ENCODE measurements at regions not wholly inside any gene's neighbourhood (a gene's known extent, or its start where the extent isn't known, plus 50 kb on each side); places are given as distances from the start of the nearest gene placed in this dataset.

DNA sequence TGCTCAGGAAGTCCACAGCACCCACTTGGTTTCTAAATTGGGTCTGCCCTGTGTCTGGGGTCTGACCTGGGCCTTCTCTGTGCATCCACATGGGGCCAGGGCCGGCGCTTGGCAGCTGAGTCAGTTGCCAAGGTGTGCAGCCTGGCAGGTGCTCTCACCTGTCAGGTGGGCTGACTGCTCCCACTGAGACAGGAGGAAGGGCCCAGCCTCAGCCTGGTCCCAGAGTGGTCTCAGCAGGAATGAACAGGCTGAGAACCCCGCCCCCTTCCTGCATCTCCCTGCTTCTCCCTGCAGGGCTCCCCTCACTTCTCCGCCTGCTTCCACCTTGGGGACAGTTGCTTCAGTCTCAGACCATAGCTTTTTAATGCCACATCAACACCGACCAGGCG, 60.5 kb downstream of the BARX1 start:
- no peak for DNase-seq (ENCODE audit: low read depth, low spot score)
- ChIA-PET CTCF (no interaction called here), POLR2A (no interaction called here)
- H3K27ac ChIP-seq (ENCODE audit: low read depth, low read length), result no peak overlapping the region
- H3K27me3 ChIP-seq (ENCODE audit: control insufficient read depth, insufficient read depth, low read length), result no peaks in the 10 kb centered on the region
- H3K4me3 ChIP-seq (ENCODE audit: low read depth, low read length), result no peak overlapping the region
- TF ChIP-seq, protein P1, sequence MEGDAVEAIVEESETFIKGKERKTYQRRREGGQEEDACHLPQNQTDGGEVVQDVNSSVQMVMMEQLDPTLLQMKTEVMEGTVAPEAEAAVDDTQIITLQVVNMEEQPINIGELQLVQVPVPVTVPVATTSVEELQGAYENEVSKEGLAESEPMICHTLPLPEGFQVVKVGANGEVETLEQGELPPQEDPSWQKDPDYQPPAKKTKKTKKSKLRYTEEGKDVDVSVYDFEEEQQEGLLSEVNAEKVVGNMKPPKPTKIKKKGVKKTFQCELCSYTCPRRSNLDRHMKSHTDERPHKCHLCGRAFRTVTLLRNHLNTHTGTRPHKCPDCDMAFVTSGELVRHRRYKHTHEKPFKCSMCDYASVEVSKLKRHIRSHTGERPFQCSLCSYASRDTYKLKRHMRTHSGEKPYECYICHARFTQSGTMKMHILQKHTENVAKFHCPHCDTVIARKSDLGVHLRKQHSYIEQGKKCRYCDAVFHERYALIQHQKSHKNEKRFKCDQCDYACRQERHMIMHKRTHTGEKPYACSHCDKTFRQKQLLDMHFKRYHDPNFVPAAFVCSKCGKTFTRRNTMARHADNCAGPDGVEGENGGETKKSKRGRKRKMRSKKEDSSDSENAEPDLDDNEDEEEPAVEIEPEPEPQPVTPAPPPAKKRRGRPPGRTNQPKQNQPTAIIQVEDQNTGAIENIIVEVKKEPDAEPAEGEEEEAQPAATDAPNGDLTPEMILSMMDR (IDR thresholded peaks at IDR 0.05; ENCODE audit: low read depth, low read length), result no peak
- H3K9me3 ChIP-seq (ENCODE audit: control insufficient read depth, insufficient read depth, low read length), result peaks cover 7% of the 10 kb centered on the region; the same call in 1 of the 2 replicates

DNA sequence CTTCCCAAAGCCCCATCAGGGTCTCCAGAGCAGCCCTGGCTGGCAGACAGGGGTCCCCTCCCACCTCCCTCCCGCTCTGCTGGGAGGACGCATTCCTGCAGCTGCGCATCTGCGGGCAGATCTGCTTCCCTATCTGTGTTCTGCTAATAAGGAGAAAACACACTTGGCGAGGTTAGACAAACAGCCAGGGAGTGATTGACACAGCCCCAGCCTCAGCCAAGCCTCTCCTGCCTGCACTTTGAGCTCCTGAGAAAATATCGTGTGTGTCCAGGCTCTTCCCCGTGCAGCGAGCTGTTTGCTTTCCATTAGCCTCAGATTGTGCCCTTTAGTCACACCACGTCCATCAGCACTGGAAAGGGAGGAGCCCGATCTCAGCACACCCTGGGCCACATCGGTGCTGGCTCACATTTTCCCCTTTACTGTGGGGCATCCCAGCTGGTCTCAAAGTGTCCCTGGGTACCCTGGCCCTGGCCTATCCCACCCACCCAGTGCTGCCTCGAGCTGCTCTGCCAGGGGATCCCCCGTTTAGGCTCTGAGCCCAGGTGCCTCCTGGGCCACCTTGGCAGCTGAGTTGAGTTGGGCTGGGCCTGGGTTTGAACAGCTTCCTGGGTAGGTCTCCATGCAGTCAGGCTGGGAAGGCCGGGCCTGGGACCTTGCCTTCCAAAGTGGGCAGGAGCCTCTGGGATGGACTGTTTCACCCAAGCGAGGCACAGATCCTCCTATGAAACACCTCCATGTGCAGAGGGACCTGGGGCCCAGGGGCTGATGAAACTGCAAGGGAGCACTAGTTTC, 61.1 kb downstream of the BARX1 start:
- no peaks in the 10 kb centered on the region for H3K27me3 ChIP-seq (ENCODE audit: control insufficient read depth, insufficient read depth, low read length)
- TF ChIP-seq, protein P1 (IDR thresholded peaks at IDR 0.05; ENCODE audit: low read depth, low read length), result no peak
- H3K27ac ChIP-seq (ENCODE audit: low read depth, low read length), result no peak overlapping the region
- no peak for DNase-seq (ENCODE audit: low read depth, low spot score)
- ChIA-PET POLR2A (no interaction called here), CTCF (no interaction called here)
- H3K4me3 ChIP-seq (ENCODE audit: low read depth, low read length), result no peak overlapping the region
- H3K9me3 ChIP-seq (ENCODE audit: control insufficient read depth, insufficient read depth, low read length), result peaks cover 7% of the 10 kb centered on the region; the same call in 1 of the 2 replicates

DNA sequence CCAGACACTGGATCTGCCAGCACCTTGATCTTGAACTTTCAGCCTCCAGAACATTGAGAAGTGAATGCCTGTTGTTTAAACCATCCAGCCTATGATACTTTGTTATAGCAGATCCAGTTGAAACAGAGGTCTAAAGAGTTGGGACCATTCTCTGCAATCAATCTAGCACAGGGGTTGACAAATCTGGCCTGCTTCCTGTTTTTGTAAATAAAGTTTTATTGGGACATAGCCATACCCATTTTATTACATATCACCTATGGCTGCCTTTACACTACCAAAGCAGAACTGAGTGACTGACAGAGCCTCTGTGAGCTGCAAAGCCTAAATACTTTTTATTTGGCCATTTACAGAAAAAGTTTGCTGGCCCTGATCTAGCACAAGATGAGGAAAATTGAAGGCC, 62.0 kb downstream of the BARX1 start:
- TF ChIP-seq, protein P1 (IDR thresholded peaks at IDR 0.05; ENCODE audit: low read depth, low read length), result no peak
- Histone ChIP-seq H3K9me3 (ENCODE audit: control insufficient read depth, insufficient read depth, low read length) (peaks cover 7% of the 10 kb centered on the region; the same call in 1 of the 2 replicates), H3K27ac (ENCODE audit: low read depth, low read length) (no peak overlapping the region), H3K4me3 (ENCODE audit: low read depth, low read length) (no peak overlapping the region), H3K27me3 (ENCODE audit: control insufficient read depth, insufficient read depth, low read length) (no peaks in the 10 kb centered on the region)
- no peak for DNase-seq (ENCODE audit: low read depth, low spot score)
- CTCF ChIA-PET, result no interaction called here
- POLR2A ChIA-PET, result no interaction called here

DNA sequence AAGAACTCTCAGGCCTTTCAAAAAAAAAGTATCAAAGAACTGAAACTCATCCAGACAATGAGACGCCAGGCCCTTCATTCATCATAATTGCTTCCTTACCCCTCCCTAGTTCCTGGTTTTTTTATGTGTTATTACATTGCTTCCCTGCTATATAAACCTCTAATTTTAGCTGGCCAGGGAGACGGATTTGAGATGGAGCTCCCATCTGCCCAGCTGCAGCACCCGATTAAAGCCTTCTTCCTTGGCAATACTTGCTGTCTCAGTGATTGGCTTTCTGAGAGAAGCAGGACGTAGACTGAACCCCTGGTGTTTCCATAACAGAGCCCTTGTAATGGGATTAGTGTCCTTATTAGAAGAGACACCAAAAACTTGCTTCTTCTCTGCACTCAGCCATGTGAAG, 62.4 kb downstream of the BARX1 start:
- TF ChIP-seq, protein P1 (IDR thresholded peaks at IDR 0.05; ENCODE audit: low read depth, low read length), result no peak
- H3K27ac ChIP-seq (ENCODE audit: low read depth, low read length), result no peak overlapping the region
- peaks cover 7% of the 10 kb centered on the region; the same call in 1 of the 2 replicates for H3K9me3 ChIP-seq (ENCODE audit: control insufficient read depth, insufficient read depth, low read length)
- no peaks in the 10 kb centered on the region for H3K27me3 ChIP-seq (ENCODE audit: control insufficient read depth, insufficient read depth, low read length)
- no peak overlapping the region for H3K4me3 ChIP-seq (ENCODE audit: low read depth, low read length)
- POLR2A ChIA-PET, result no interaction called here
- CTCF ChIA-PET, result no interaction called here
- DNase-seq (ENCODE audit: low read depth, low spot score), result no peak

DNA sequence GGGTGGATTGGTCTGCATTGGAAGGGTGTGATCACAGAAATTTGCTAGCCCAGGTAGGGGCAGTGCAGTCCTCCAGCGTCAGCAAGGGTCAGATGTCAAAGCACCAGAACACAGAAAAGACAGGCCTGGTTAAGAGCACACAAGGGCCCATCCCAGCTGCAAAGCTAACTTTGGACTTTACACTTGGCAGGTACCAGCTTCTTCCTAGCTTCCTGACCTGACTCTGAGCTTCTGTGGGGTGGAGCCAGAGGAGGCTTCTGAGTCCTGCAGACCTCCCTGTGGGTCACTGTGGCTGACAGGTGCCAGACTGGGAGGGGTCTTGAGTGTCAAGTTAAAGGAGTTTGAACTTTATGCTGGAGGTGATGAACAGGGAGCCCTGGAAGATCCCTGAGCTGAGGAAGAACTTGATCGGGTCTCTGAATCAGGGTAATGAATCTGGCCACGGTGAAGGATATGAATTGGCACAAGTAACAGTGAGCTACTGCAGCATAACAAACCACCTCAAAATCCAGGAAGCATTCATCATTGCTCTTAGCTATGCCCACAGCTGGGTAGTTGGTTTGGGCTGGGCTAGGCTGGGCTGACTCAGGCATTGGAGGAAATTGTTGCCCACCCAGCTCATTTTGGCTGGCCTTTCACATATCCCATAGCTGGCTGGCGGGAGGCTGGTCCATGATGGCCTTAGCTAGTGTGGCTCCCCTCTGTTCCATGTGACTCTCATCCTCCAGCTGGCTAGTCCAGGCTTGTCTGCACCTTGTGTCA, 63.4 kb downstream of the BARX1 start:
- TF ChIP-seq, protein P1 (IDR thresholded peaks at IDR 0.05; ENCODE audit: low read depth, low read length), result no peak
- ChIA-PET CTCF (no interaction called here), POLR2A (no interaction called here)
- no peak for DNase-seq (ENCODE audit: low read depth, low spot score)
- Histone ChIP-seq H3K27me3 (ENCODE audit: control insufficient read depth, insufficient read depth, low read length) (no peaks in the 10 kb centered on the region), H3K9me3 (ENCODE audit: control insufficient read depth, insufficient read depth, low read length) (peaks cover 7% of the 10 kb centered on the region; the same call in 1 of the 2 replicates), H3K27ac (ENCODE audit: low read depth, low read length) (no peak overlapping the region), H3K4me3 (ENCODE audit: low read depth, low read length) (no peak overlapping the region)

All from AG04450 (cell line).